Subcutaneous abdominal adipose tissue (tissue), 5 donors: ENCODE measurements at regions not wholly inside any gene's neighbourhood (a gene's known extent, or its start where the extent isn't known, plus 50 kb on each side); places are given as distances from the start of the nearest gene placed in this dataset.

Experiments used
- H3K27ac ChIP-seq: one replicate; pipeline ENCODE4 v1.7.0; 2013; ENCODE audit warnings: low read depth, mild to moderate bottlenecking, inconsistent platforms, low read length, moderate library complexity
- H3K27me3 ChIP-seq, 5 donors: one replicate each; pipeline ENCODE4 v1.7.0; 2013; ENCODE audit warnings: low read length in 5 of 5, inconsistent platforms in 1 of 5; ENCODE audit not compliant: control insufficient read depth in 5 of 5, insufficient read depth in 4 of 5
- H3K36me3 ChIP-seq, 5 donors: one replicate each; pipeline ENCODE4 v1.7.0; 2013; ENCODE audit warnings: low read length in 5 of 5; ENCODE audit not compliant: control insufficient read depth in 5 of 5, insufficient read depth in 5 of 5
- H3K4me1 ChIP-seq, 5 donors: one replicate each; pipeline ENCODE4 v1.7.0; 2013; ENCODE audit warnings: low read length in 5 of 5, mild to moderate bottlenecking in 3 of 5, moderate library complexity in 1 of 5; ENCODE audit not compliant: control insufficient read depth in 5 of 5, insufficient read depth in 5 of 5
- H3K4me3 ChIP-seq, 5 donors: one replicate each; pipeline ENCODE4 v1.7.0; 2013; ENCODE audit warnings: low read length in 5 of 5, low read depth in 1 of 5
- H3K9ac ChIP-seq, 5 donors: one replicate each; pipeline ENCODE4 v1.7.0; 2013; ENCODE audit warnings: low read length in 5 of 5, mild to moderate bottlenecking in 4 of 5, moderate library complexity in 3 of 5
- H3K9me3 ChIP-seq, 5 donors: one replicate each; pipeline ENCODE4 v1.7.0; 2013; ENCODE audit warnings: low read length in 5 of 5; ENCODE audit not compliant: control insufficient read depth in 5 of 5
- donor health status: healthy.
- donor health status: healthy.
- donor health status: healthy.
- donor health status: healthy.
- donor health status: healthy.

DNA sequence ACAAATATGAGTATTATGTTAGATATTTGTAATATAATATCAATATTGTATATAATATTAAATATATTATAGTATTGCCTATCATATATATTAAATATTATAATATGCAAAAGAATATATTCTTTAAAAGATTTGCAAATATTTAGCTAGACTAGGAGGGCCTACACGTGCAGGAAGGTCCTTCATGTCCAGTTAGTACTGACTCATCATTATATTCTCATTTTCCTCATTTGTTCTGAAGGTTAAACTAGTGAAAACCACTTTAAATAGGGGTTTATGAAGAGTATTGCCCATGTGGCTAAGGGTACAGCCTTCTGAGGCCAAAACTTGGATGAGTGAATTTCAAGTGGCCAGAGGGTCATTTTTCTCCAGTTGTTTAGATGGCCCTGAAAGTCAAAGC is 293.0 kb upstream of the VRK2 start:
- Histone ChIP-seq H3K4me1 (no peaks in the 10 kb centered on the region), H3K27ac (no peak overlapping the region), H3K9me3 (no peaks in the 10 kb centered on the region), H3K4me3 (no peak overlapping the region), H3K9ac (no peak overlapping the region), H3K36me3 (no peaks in the 10 kb centered on the region), H3K27me3 (no peaks in the 10 kb centered on the region)

DNA sequence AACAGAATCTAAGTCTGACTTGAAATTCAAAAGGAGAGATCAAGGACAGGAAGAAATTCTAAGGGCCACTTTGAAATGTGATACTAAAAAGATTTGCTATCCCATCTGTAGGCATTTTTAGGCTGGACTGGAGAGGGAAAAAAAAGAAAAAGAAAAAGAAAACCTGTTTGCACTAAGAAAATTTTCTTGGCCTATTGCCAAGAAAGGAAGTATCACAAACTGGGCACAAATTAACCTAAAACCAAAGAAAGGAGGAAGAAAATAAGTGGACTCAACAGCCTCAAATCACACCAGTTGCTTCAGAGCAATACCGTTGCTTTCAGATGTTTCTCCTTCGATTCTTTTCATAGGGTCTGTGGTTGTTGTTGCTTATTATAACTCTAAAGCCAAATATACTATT is 287.9 kb upstream of the VRK2 start:
- Histone ChIP-seq H3K27ac (no peak overlapping the region), H3K9ac (no peak overlapping the region), H3K27me3 (no peaks in the 10 kb centered on the region), H3K9me3 (no peaks in the 10 kb centered on the region), H3K36me3 (no peaks in the 10 kb centered on the region), H3K4me1 (peaks cover 0 to 13% (median 9%) of the 10 kb centered on the region in 5 donors), H3K4me3 (no peak overlapping the region)

DNA sequence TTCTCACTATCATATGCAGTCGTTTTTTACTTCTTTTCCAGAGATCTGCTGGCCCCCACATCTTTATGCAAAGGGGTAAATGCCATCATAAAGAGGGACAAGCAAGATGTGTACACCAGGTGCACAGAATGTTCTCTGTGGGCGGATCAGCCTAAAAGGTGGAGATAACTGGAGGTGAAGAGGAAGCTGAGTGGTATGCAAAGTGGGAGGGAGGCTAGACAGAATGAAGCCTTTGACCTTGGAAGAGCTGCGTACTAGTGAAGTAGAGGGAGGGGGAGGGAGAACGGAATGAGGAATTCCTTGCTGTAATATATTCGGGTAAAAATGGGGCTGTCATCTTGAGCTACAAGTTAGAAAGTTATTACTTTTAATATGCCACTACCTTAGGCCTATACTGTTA is 287.5 kb upstream of the VRK2 start:
- Histone ChIP-seq H3K4me3 (no peak overlapping the region), H3K27ac (no peak overlapping the region), H3K9me3 (no peaks in the 10 kb centered on the region), H3K9ac (no peak overlapping the region), H3K27me3 (no peaks in the 10 kb centered on the region), H3K4me1 (peaks cover 0 to 13% (median 9%) of the 10 kb centered on the region in 5 donors), H3K36me3 (no peaks in the 10 kb centered on the region)

- peak overlapping the region in 4 of 5 donors; percentile 35 to 62 (median 48) for H3K4me3 ChIP-seq
- H3K9ac ChIP-seq = peak overlapping the region in 4 of 5 donors; percentile 20 to 65 (median 40)
- H3K36me3 ChIP-seq = no peaks in the 10 kb centered on the region
- peaks cover 0 to 13% (median 9%) of the 10 kb centered on the region in 5 donors for H3K4me1 ChIP-seq
- no peaks in the 10 kb centered on the region for H3K27me3 ChIP-seq
- no peaks in the 10 kb centered on the region for H3K9me3 ChIP-seq
- H3K27ac ChIP-seq = no peak overlapping the region
These were observed 286.7 kb upstream of the VRK2 start for GRCh38 chr2:57759822-57760300.

DNA sequence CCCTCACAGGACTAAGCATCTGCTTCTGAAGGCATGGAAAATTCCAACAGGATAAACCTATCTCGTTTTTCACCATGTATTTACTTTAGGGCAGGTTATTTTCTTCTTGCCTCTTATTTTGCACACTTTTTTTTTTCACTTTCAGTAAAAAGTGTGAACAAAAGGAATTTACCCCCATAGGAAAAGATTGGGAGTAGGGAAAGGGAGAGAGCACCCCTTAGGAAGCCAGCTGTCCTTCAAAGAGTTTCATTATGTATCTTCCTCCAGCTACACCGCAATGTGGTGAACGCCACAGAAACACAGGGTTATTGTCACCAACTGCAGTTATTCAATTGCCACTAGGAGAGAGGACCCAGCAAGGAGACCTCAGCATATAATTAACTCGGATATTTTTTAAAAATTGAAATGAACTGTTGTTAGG is 286.2 kb upstream of the VRK2 start:
- peaks cover 0 to 13% (median 9%) of the 10 kb centered on the region in 5 donors for H3K4me1 ChIP-seq
- H3K27me3 ChIP-seq = no peaks in the 10 kb centered on the region
- H3K4me3 ChIP-seq = peak overlapping the region in 2 of 5 donors; percentile 53 to 62
- no peak overlapping the region for H3K27ac ChIP-seq
- no peaks in the 10 kb centered on the region for H3K9me3 ChIP-seq
- H3K9ac ChIP-seq = peak overlapping the region in 2 of 5 donors; percentile 20 to 46
- no peaks in the 10 kb centered on the region for H3K36me3 ChIP-seq

- Histone ChIP-seq H3K9me3 (no peaks in the 10 kb centered on the region), H3K4me3 (no peak overlapping the region), H3K4me1 (no peaks in the 10 kb centered on the region), H3K27me3 (no peaks in the 10 kb centered on the region), H3K27ac (no peak overlapping the region), H3K36me3 (no peaks in the 10 kb centered on the region), H3K9ac (no peak overlapping the region)
These were observed 269.7 kb upstream of the VRK2 start for GRCh38 chr2:57776916-57777315.

DNA sequence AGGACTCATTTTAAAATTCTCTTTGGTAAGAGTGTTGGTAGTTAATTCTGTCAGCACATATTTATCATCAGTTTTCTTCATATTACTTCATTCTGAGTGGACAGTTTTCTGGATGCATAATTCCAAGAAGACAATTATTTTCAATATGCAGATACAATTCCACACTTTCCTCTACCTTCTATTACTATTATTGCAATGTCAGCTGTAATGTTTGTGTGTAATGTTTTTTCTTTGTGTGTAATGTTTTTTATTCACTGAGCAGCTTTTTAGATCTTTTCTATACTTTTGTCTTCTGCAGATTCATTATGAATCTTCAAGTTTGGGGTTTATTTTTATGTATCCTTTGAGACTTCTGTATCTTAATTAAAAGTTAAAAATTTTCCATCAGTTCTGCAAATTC is 264.0 kb upstream of the VRK2 start:
- Histone ChIP-seq H3K4me3 (no peak overlapping the region), H3K27ac (no peak overlapping the region), H3K4me1 (no peaks in the 10 kb centered on the region), H3K27me3 (no peaks in the 10 kb centered on the region), H3K9me3 (no peaks in the 10 kb centered on the region), H3K36me3 (no peaks in the 10 kb centered on the region), H3K9ac (no peak overlapping the region)

GRCh38 chr2:57793310-57793709 is 253.3 kb upstream of the VRK2 start:
- no peaks in the 10 kb centered on the region for H3K36me3 ChIP-seq
- H3K4me3 ChIP-seq = no peak overlapping the region
- no peak overlapping the region for H3K27ac ChIP-seq
- no peak overlapping the region for H3K9ac ChIP-seq
- no peaks in the 10 kb centered on the region for H3K4me1 ChIP-seq
- H3K27me3 ChIP-seq = no peaks in the 10 kb centered on the region
- H3K9me3 ChIP-seq = no peaks in the 10 kb centered on the region

DNA sequence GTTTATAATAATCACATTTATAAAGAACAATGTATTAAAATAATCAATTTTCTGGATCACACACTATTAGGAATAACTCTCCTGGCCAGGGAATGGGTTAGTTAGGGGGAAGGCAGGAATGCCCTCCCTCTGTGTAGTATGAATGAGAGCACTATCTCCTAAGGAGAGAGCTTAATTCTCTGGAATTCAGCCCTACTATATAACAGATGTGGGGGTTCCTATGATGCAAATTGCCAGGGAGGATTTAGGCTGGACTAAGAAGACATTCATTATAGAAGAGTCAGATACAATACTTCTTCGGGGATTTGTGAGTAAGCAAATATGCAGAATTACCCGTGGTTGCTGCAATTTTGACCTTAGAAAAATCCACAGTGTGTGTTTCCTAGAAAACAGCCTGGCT is 250.1 kb upstream of the VRK2 start:
- H3K27ac ChIP-seq = no peak overlapping the region
- peaks cover 0 to 6% (median 6%) of the 10 kb centered on the region in 5 donors for H3K9me3 ChIP-seq
- no peaks in the 10 kb centered on the region for H3K36me3 ChIP-seq
- H3K4me3 ChIP-seq = no peak overlapping the region
- H3K27me3 ChIP-seq = no peaks in the 10 kb centered on the region
- no peaks in the 10 kb centered on the region for H3K4me1 ChIP-seq
- no peak overlapping the region for H3K9ac ChIP-seq

- H3K9ac ChIP-seq = no peak overlapping the region
These were observed 248.3 kb upstream of the VRK2 start for GRCh38 chr2:57798346-57798745.

GRCh38 chr2:57802243-57802642 is 244.4 kb upstream of the VRK2 start:
- Histone ChIP-seq H3K9me3 (peaks cover 0 to 6% (median 6%) of the 10 kb centered on the region in 5 donors), H3K27ac (no peak overlapping the region), H3K36me3 (no peaks in the 10 kb centered on the region), H3K27me3 (no peaks in the 10 kb centered on the region), H3K4me1 (no peaks in the 10 kb centered on the region), H3K9ac (no peak overlapping the region), H3K4me3 (no peak overlapping the region)

More at GRCh38 chr2:57798346-57798745, 248.3 kb upstream of the VRK2 start:
- no peaks in the 10 kb centered on the region for H3K36me3 ChIP-seq
- no peak overlapping the region for H3K27ac ChIP-seq
- H3K27me3 ChIP-seq = no peaks in the 10 kb centered on the region
- H3K9me3 ChIP-seq = peaks cover 0 to 6% (median 6%) of the 10 kb centered on the region in 5 donors
- no peak overlapping the region for H3K4me3 ChIP-seq
- H3K4me1 ChIP-seq = no peaks in the 10 kb centered on the region
